Thyroid gland (tissue), 4 donors: ENCODE measurements at regions not wholly inside any gene's neighbourhood (a gene's known extent, or its start where the extent isn't known, plus 50 kb on each side); places are given as distances from the start of the nearest gene placed in this dataset.

Source experiments
- DNase-seq, 2 donors: peaks; one replicate each; pipeline ENCODE4 v3.0.0-alpha.2; 2019
- H3K27ac ChIP-seq, 3 donors: fragments of 200-600 bp; sonication (generic); 1 replicate in 2 of 3; 2 replicates in 1 of 3; pipeline ENCODE4 v1.5.1; 2016 to 2019; ENCODE audit warnings: mild to moderate bottlenecking in 1 of 3, moderate library complexity in 1 of 3
- H3K27me3 ChIP-seq: fragments of 200-600 bp; sonication (generic); one replicate; pipeline ENCODE4 v1.5.1; 2019
- H3K36me3 ChIP-seq, 2 donors: fragments of 200-600 bp; sonication (generic); one replicate each; pipeline ENCODE4 v1.5.1; 2016 to 2019
- H3K4me1 ChIP-seq, 2 donors: fragments of 200-600 bp; sonication (generic); one replicate each; pipeline ENCODE4 v1.5.1; 2017 to 2019
- H3K4me3 ChIP-seq, 3 donors: fragments of 200-600 bp; sonication (generic); replicated peaks in 1 of 3; 1 replicate in 2 of 3; 2 replicates in 1 of 3; pipeline ENCODE4 v1.5.1; 2016; ENCODE audit warnings: mild to moderate bottlenecking in 1 of 3
- H3K9me3 ChIP-seq: fragments of 200-600 bp; sonication (generic); one replicate; pipeline ENCODE4 v1.5.1; 2017
- POLR2A ChIP-seq, 2 donors: fragments of 450-650 bp; IDR thresholded peaks; one replicate each; pipeline ENCODE4 v1.6.1; 2017; ENCODE audit warnings: antibody characterized with exemption in 2 of 2, mild to moderate bottlenecking in 2 of 2, moderate library complexity in 1 of 2
- WGBS, 2 donors: methylation state at CpG; one replicate each; pipeline ENCODE4 v1.1.5; 2017; 5-methylcytosine and 5-hydroxymethylcytosine counted together
- intact Hi-C: fragments of 100-400 bp; cut with DNase I; formaldehyde crosslinking; loops from one replicate; pipeline ENCODE4 v1.15.1; 2023
- TF ChIP-seq, protein P1 (sequence below), 6 experiments: fragments of 200-600 bp in 3 of 6; fragments of 450-650 bp in 3 of 6; sonication (generic) in 3 of 6; IDR thresholded peaks; one replicate each; pipeline ENCODE4 v1.5.1; 2016 to 2019; ENCODE audit warnings: antibody characterized with exemption in 6 of 6, mild to moderate bottlenecking in 2 of 6, inconsistent platforms in 1 of 6, moderate library complexity in 1 of 6

GRCh38 chr2:6784291-6784690, 81.4 kb downstream of the CMPK2 start:
- Histone ChIP-seq H3K9me3 (no peaks in the 10 kb centered on the region), H3K36me3 (no peaks in the 10 kb centered on the region), H3K27me3 (no peaks in the 10 kb centered on the region), H3K4me1 (peaks cover 0 to 4% of the 10 kb centered on the region in 2 donors), H3K27ac (no peak overlapping the region), H3K4me3 (no peak overlapping the region)
- intact Hi-C loops = no loop called here
- 93 to 94% methylated on average over 2 of the region's 2 CpGs for whole genome bisulfite sequencing, 2 donors
- TF ChIP-seq, protein P1, sequence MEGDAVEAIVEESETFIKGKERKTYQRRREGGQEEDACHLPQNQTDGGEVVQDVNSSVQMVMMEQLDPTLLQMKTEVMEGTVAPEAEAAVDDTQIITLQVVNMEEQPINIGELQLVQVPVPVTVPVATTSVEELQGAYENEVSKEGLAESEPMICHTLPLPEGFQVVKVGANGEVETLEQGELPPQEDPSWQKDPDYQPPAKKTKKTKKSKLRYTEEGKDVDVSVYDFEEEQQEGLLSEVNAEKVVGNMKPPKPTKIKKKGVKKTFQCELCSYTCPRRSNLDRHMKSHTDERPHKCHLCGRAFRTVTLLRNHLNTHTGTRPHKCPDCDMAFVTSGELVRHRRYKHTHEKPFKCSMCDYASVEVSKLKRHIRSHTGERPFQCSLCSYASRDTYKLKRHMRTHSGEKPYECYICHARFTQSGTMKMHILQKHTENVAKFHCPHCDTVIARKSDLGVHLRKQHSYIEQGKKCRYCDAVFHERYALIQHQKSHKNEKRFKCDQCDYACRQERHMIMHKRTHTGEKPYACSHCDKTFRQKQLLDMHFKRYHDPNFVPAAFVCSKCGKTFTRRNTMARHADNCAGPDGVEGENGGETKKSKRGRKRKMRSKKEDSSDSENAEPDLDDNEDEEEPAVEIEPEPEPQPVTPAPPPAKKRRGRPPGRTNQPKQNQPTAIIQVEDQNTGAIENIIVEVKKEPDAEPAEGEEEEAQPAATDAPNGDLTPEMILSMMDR (IDR thresholded peaks at IDR 0.05) = no peak
- no peak for TF ChIP-seq POLR2A (IDR thresholded peaks at IDR 0.05)
- no peak for DNase-seq

DNA sequence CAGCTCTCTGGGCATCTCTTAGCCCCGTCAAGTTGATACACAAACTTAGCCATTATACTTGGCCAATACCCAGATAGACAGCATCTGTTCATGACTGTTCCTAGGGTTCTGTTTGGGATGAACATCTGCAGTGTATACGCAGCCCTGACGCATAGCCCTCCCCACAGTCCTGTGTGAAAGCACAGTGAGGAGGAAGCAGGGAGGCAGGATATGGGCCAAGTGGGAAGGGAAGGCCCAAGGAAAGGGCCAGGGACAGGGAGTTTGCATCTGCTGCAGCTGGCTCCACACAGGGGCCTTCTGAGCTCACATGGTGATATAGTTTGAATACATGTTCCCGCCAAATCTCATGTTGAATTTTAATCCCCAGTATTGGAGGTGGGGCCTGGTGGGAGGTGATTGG, 80.2 kb downstream of the CMPK2 start:
- Histone ChIP-seq H3K27me3 (no peaks in the 10 kb centered on the region), H3K36me3 (no peaks in the 10 kb centered on the region), H3K27ac (no peak overlapping the region), H3K4me1 (peaks cover 0 to 4% of the 10 kb centered on the region in 2 donors), H3K9me3 (no peaks in the 10 kb centered on the region), H3K4me3 (no peak overlapping the region)
- intact Hi-C loops = no loop called here
- TF ChIP-seq, protein P1 (IDR thresholded peaks at IDR 0.05) = no peak
- TF ChIP-seq POLR2A (IDR thresholded peaks at IDR 0.05) = no peak
- 78 to 80% methylated on average over 4 of the region's 4 CpGs for WGBS, 2 donors
- no peak for DNase-seq

DNA sequence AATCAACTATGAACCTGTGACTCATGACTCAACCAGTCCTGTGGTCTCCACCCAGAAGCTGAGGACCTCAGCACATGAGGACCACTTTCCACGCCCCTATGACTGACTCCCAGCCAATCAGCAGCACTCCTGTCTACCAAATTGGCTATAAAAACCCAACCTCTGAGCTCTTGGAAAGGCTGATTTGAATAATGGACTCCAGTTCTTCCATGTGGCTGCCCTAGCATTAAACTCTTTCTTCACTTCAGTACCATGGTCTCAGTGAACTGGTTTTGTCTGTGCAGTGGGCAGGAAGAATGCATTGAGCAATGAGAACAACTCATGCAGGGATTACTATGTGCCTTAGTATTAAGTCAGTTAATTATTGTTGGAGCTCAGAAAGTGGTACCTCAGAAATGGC, 78.3 kb downstream of the CMPK2 start:
- Histone ChIP-seq H3K4me3 (no peak overlapping the region), H3K27ac (no peak overlapping the region), H3K4me1 (no peaks in the 10 kb centered on the region), H3K27me3 (no peaks in the 10 kb centered on the region), H3K9me3 (no peaks in the 10 kb centered on the region), H3K36me3 (no peaks in the 10 kb centered on the region)
- 91 to 97% methylated on average over 1 of the region's 1 CpG for WGBS, 2 donors
- TF ChIP-seq, protein P1 (IDR thresholded peaks at IDR 0.05) = no peak
- TF ChIP-seq POLR2A (IDR thresholded peaks at IDR 0.05) = no peak
- DNase-seq = no peak
- intact Hi-C loops = no loop called here

DNA sequence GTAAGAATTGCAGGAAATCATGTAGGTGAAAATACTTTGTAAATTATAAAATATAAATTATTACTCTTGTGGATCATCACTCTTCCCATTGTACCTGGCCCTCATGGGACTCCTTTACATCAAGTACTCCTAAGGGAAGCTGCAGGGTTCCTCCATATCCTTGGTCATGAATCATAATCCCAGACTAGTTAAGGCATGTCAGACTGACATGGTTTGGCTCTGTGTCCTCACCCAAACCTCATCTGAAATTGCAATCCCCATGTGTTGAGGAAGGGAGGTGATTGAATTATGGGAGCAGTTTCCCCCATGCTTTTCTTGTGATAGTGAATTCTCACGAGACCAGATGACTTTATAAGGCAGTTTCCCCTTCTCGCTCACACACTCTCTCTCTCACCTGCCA, 77.1 kb downstream of the CMPK2 start:
- Histone ChIP-seq H3K4me3 (no peak overlapping the region), H3K36me3 (no peaks in the 10 kb centered on the region), H3K4me1 (no peaks in the 10 kb centered on the region), H3K27me3 (no peaks in the 10 kb centered on the region), H3K27ac (no peak overlapping the region), H3K9me3 (no peaks in the 10 kb centered on the region)
- WGBS, 2 donors = 92% methylated on average over 2 of the region's 2 CpGs
- TF ChIP-seq, protein P1 (IDR thresholded peaks at IDR 0.05) = no peak
- TF ChIP-seq POLR2A (IDR thresholded peaks at IDR 0.05) = no peak
- DNase-seq = no peak
- intact Hi-C loops = no loop called here

DNA sequence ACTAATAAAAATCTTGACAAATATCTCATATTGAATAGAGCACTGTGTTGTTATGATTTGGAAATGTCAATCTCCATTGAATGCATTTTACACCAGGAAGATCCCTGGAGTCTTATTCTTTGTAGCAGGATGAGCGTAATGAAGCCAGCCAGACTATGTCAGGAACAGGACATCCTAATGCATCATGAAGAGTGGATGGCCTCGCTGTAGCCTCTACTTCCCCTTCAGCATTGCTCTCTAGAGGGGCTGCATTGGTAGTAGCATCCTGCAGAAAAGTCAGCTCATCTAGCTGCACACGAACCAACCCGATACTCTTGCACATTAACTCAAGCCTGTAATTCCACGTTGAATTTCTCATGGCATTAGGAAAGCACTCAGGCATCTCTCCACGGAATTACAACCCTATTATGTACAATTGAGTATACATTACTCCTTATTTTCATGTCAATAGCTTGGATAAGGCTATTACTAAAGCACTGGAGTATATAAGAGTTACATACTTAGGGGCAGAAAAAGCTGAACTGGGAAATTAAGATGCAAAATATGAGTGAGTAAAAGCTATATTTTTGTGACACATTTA, 76.1 kb downstream of the CMPK2 start:
- 64 to 68% methylated on average over 6 of the region's 6 CpGs for WGBS, 2 donors
- intact Hi-C loops = no loop called here
- H3K27ac ChIP-seq = no peak overlapping the region

More for the DNA sequence above, 76.1 kb downstream of the CMPK2 start:
- TF ChIP-seq POLR2A (IDR thresholded peaks at IDR 0.05) = no peak
- TF ChIP-seq, protein P1 (IDR thresholded peaks at IDR 0.05) = no peak
- Histone ChIP-seq H3K36me3 (no peaks in the 10 kb centered on the region), H3K4me3 (no peak overlapping the region), H3K9me3 (no peaks in the 10 kb centered on the region), H3K27me3 (no peaks in the 10 kb centered on the region), H3K4me1 (no peaks in the 10 kb centered on the region)
- DNase-seq = no peak
